CD4-positive, alpha-beta memory T cell (primary cell): ENCODE measurements at regions not wholly inside any gene's neighbourhood (a gene's known extent, or its start where the extent isn't known, plus 50 kb on each side); places are given as distances from the start of the nearest gene placed in this dataset.
A peak's percentile ranks its signal among the peaks of the same experiment; 100 is the strongest.

ENCODE experiments used
- CTCF ChIA-PET: fragments of 350-600 bp; sonication (Branson Sonifier 250); formaldehyde crosslinking; loops from one replicate; lab custom pipeline; 2021; ENCODE audit warnings: inconsistent platforms; ENCODE audit not compliant: partially characterized antibody; lab: Charles Lee
- POLR2A ChIA-PET: fragments of 350-600 bp; sonication (Branson Sonifier 250); formaldehyde crosslinking; loops from one replicate; lab custom pipeline; 2021; ENCODE audit not compliant: partially characterized antibody; lab: Charles Lee
- DNase-seq, 5 donors: peaks; one replicate each; pipeline versions ENCODE4 v3.0.0 to v3.0.0-alpha.2; 2020 to 2022; ENCODE audit warnings: mixed read lengths in 1 of 5
- H3K27ac ChIP-seq: one replicate; pipeline ENCODE4 v1.7.0; 2013; ENCODE audit warnings: low read depth, low read length
- H3K27me3 ChIP-seq: 2 replicates; pipeline ENCODE4 v1.7.0; 2013; ENCODE audit warnings: mild to moderate bottlenecking, low read length, moderate library complexity; ENCODE audit not compliant: insufficient read depth
- H3K36me3 ChIP-seq: 2 replicates; pipeline ENCODE4 v1.7.0; 2013; ENCODE audit warnings: mild to moderate bottlenecking, low read length, moderate library complexity; ENCODE audit not compliant: insufficient read depth
- H3K4me1 ChIP-seq: 2 replicates; pipeline ENCODE4 v1.7.0; 2013; ENCODE audit warnings: mild to moderate bottlenecking, low read length, moderate library complexity; ENCODE audit not compliant: insufficient read depth
- H3K4me3 ChIP-seq, 2 donors: one replicate each; pipeline ENCODE4 v1.7.0; 2013; ENCODE audit warnings: low read length in 2 of 2, mild to moderate bottlenecking in 1 of 2
- H3K9me3 ChIP-seq, 2 donors: one replicate each; pipeline ENCODE4 v1.7.0; 2013; ENCODE audit warnings: low read length in 2 of 2, control low read depth in 1 of 2; ENCODE audit not compliant: control insufficient read depth in 1 of 2
- H3K27ac Mint-ChIP-seq, 7 donors: one replicate each; pipeline ENCODE4 v1.8.0; 2020 to 2021; ENCODE audit warnings: mixed read lengths in 7 of 7, mild to moderate bottlenecking in 6 of 7, inconsistent platforms in 3 of 7, moderate library complexity in 3 of 7
- H3K27me3 Mint-ChIP-seq, 2 donors: one replicate each; pipeline ENCODE4 v1.8.0; 2020 to 2021; ENCODE audit warnings: mixed read lengths in 2 of 2
- H3K36me3 Mint-ChIP-seq, 2 donors: one replicate each; pipeline ENCODE4 v1.8.0; 2020 to 2021; ENCODE audit warnings: mixed read lengths in 2 of 2, inconsistent platforms in 1 of 2, mild to moderate bottlenecking in 1 of 2
- H3K4me1 Mint-ChIP-seq, 4 donors: one replicate each; pipeline ENCODE4 v1.8.0; 2020 to 2021; ENCODE audit warnings: mixed read lengths in 4 of 4, mild to moderate bottlenecking in 1 of 4
- H3K4me3 Mint-ChIP-seq, 8 donors: one replicate each; pipeline ENCODE4 v1.8.0; 2020 to 2021; ENCODE audit warnings: mixed read lengths in 8 of 8, mild to moderate bottlenecking in 7 of 8, moderate library complexity in 6 of 8, inconsistent platforms in 3 of 8
- H3K9me3 Mint-ChIP-seq, 8 donors: one replicate each; pipeline ENCODE4 v1.8.0; 2020 to 2021; ENCODE audit warnings: mixed read lengths in 8 of 8, mild to moderate bottlenecking in 5 of 8, inconsistent platforms in 3 of 8, moderate library complexity in 1 of 8
- intact Hi-C: fragments of 100-400 bp; cut with micrococcal nuclease; formaldehyde crosslinking; loops from one replicate; pipeline ENCODE4 v1.15.1; 2023

GRCh38 chr14:21874946-21875345 is 201.3 kb upstream of the OR4E1 start:
- Mint-ChIP-seq H3K27me3 (no peaks in the 10 kb centered on the region), H3K36me3 (no peaks in the 10 kb centered on the region), H3K4me3 (peak overlapping the region in 7 of 8 donors; percentile 68 to 81 (median 73)), H3K4me1 (peaks cover 15 to 49% (median 35%) of the 10 kb centered on the region in 4 donors), H3K27ac (peak overlapping the region; percentile 24 to 91 (median 88)), H3K9me3 (peaks cover 0 to 3% (median 0%) of the 10 kb centered on the region in 8 donors)
- POLR2A ChIA-PET = interaction anchor here (0.9 to 2.4 kb wide), 2 partner anchors 666 to 681 kb away, joined by 3 to 7 read pairs; no protein-coding TSS in a partner anchor
- no peaks in the 10 kb centered on the region for H3K27me3 ChIP-seq
- intact Hi-C loops = no loop called here
- no peaks in the 10 kb centered on the region for H3K36me3 ChIP-seq
- H3K4me1 ChIP-seq = peaks cover 48% of the 10 kb centered on the region
- peak in 2 of 5 donors; percentile 18 to 55 for DNase-seq
- H3K27ac ChIP-seq = peak overlapping the region; percentile 26
- CTCF ChIA-PET = interaction anchor here (1.3 kb wide), 1 partner anchor 38 kb away, joined by 3 read pairs; no protein-coding TSS in a partner anchor
- no peaks in the 10 kb centered on the region for H3K9me3 ChIP-seq
- H3K4me3 ChIP-seq = peak overlapping the region in 1 of 2 donors; percentile 11

- Mint-ChIP-seq H3K4me1 (peaks cover 15 to 50% (median 36%) of the 10 kb centered on the region in 4 donors), H3K36me3 (no peaks in the 10 kb centered on the region), H3K27me3 (no peaks in the 10 kb centered on the region), H3K27ac (peak overlapping the region; percentile 75 to 91 (median 88)), H3K9me3 (peaks cover 0 to 3% (median 0%) of the 10 kb centered on the region in 8 donors), H3K4me3 (peak overlapping the region; percentile 54 to 81 (median 72))
- POLR2A ChIA-PET = interaction anchor here (0.9 to 2.4 kb wide), 5 partner anchors 11 to 682 kb away, joined by 3 to 10 read pairs (median 7); no protein-coding TSS in a partner anchor
- Histone ChIP-seq H3K27ac (peak overlapping the region; percentile 18), H3K4me3 (peak overlapping the region in 1 of 2 donors; percentile 11), H3K36me3 (no peaks in the 10 kb centered on the region), H3K27me3 (no peaks in the 10 kb centered on the region), H3K4me1 (peaks cover 48% of the 10 kb centered on the region), H3K9me3 (no peaks in the 10 kb centered on the region)
- peak in 1 of 5 donors; percentile 37 for DNase-seq
- intact Hi-C loops = no loop called here
- CTCF ChIA-PET = interaction anchor here (1.3 to 1.6 kb wide), 2 partner anchors 40 to 696 kb away, joined by 4 to 7 read pairs; no protein-coding TSS in a partner anchor
Observed at GRCh38 chr14:21874167-21874566, 200.5 kb upstream of the OR4E1 start.

- DNase-seq = peak; percentile 64 to 82 (median 68)
- Histone ChIP-seq H3K4me3 (no peak overlapping the region), H3K27me3 (no peaks in the 10 kb centered on the region), H3K4me1 (peaks cover 31% of the 10 kb centered on the region), H3K27ac (no peak overlapping the region), H3K36me3 (no peaks in the 10 kb centered on the region), H3K9me3 (no peaks in the 10 kb centered on the region)
- Mint-ChIP-seq H3K36me3 (no peaks in the 10 kb centered on the region), H3K27ac (peak overlapping the region in 6 of 7 donors; percentile 53 to 83 (median 66)), H3K4me3 (peak overlapping the region; percentile 59 to 83 (median 74)), H3K27me3 (peaks cover 0 to 1% of the 10 kb centered on the region in 2 donors), H3K4me1 (peaks cover 9 to 45% (median 24%) of the 10 kb centered on the region in 4 donors), H3K9me3 (peaks cover 0 to 3% (median 0%) of the 10 kb centered on the region in 8 donors)
- ChIA-PET CTCF (interaction anchor here (0.7 to 2.0 kb wide), 17 partner anchors 9 to 701 kb away, joined by 3 to 19 read pairs (median 5); no protein-coding TSS in a partner anchor), POLR2A (interaction anchor here (0.7 to 2.2 kb wide), 11 partner anchors 16 to 701 kb away, joined by 3 to 7 read pairs (median 3); no protein-coding TSS in a partner anchor)
- intact Hi-C loops = loop anchor here (1.0 to 5.0 kb wide), 8 partner anchors 8 to 702 kb away; no protein-coding TSS in a partner anchor
Observed at GRCh38 chr14:21868442-21869046, 194.9 kb upstream of the OR4E1 start.

- POLR2A ChIA-PET = interaction anchor here (0.6 kb wide), 1 partner anchor 682 kb away, joined by 3 read pairs; no protein-coding TSS in a partner anchor
- Histone ChIP-seq H3K4me1 (peaks cover 21% of the 10 kb centered on the region), H3K27me3 (no peaks in the 10 kb centered on the region), H3K27ac (no peak overlapping the region), H3K36me3 (no peaks in the 10 kb centered on the region), H3K9me3 (no peaks in the 10 kb centered on the region), H3K4me3 (no peak overlapping the region)
- Mint-ChIP-seq H3K9me3 (peaks cover 0 to 3% (median 0%) of the 10 kb centered on the region in 8 donors), H3K4me1 (peaks cover 7 to 40% (median 18%) of the 10 kb centered on the region in 4 donors), H3K4me3 (peak overlapping the region in 1 of 8 donors; percentile 43), H3K27ac (peak overlapping the region in 2 of 7 donors; percentile 41 to 67), H3K27me3 (peaks cover 0 to 1% of the 10 kb centered on the region in 2 donors), H3K36me3 (no peaks in the 10 kb centered on the region)
- intact Hi-C loops = loop anchor here (5.0 kb wide), 1 partner anchor 635 kb away; no protein-coding TSS in a partner anchor
- DNase-seq = no peak
- CTCF ChIA-PET = interaction anchor here (1.0 kb wide), 1 partner anchor 18 kb away, joined by 3 read pairs; no protein-coding TSS in a partner anchor
Observed at GRCh38 chr14:21867541-21867940, 193.9 kb upstream of the OR4E1 start.

- Histone ChIP-seq H3K9me3 (no peaks in the 10 kb centered on the region), H3K4me1 (peaks cover 17% of the 10 kb centered on the region), H3K27me3 (no peaks in the 10 kb centered on the region), H3K4me3 (no peak overlapping the region), H3K27ac (no peak overlapping the region), H3K36me3 (no peaks in the 10 kb centered on the region)
- CTCF ChIA-PET = interaction anchor here (1.0 to 1.6 kb wide), 2 partner anchors 17 to 48 kb away, joined by 3 to 6 read pairs; no protein-coding TSS in a partner anchor
- DNase-seq = no peak
- H3K9me3 Mint-ChIP-seq = peaks cover 0 to 3% (median 0%) of the 10 kb centered on the region in 8 donors
- POLR2A ChIA-PET = interaction anchor here (1.2 kb wide), 2 partner anchors 13 to 689 kb away, joined by 3 read pairs; no protein-coding TSS in a partner anchor
- intact Hi-C loops = loop anchor here (5.0 kb wide), 1 partner anchor 636 kb away; no protein-coding TSS in a partner anchor
- H3K27ac Mint-ChIP-seq = peak overlapping the region in 3 of 7 donors; percentile 4 to 55 (median 42)
- peak overlapping the region in 1 of 8 donors; percentile 39 for H3K4me3 Mint-ChIP-seq
- no peaks in the 10 kb centered on the region for H3K36me3 Mint-ChIP-seq
- H3K27me3 Mint-ChIP-seq = peaks cover 0 to 1% of the 10 kb centered on the region in 2 donors
- H3K4me1 Mint-ChIP-seq = peaks cover 7 to 40% (median 17%) of the 10 kb centered on the region in 4 donors
Observed at GRCh38 chr14:21866479-21866878, 192.9 kb upstream of the OR4E1 start.

- Mint-ChIP-seq H3K9me3 (no peaks in the 10 kb centered on the region), H3K4me3 (peak overlapping the region in 7 of 8 donors; percentile 55 to 77 (median 65)), H3K4me1 (peaks cover 6 to 35% (median 12%) of the 10 kb centered on the region in 4 donors), H3K27ac (peak overlapping the region in 4 of 7 donors; percentile 18 to 84 (median 64)), H3K27me3 (peaks cover 2 to 3% of the 10 kb centered on the region in 2 donors), H3K36me3 (peaks cover 2 to 10% of the 10 kb centered on the region in 2 donors)
- H3K9me3 ChIP-seq = no peaks in the 10 kb centered on the region
- peaks cover 17% of the 10 kb centered on the region for H3K4me1 ChIP-seq
- peak overlapping the region; percentile 10 for H3K27ac ChIP-seq
- H3K36me3 ChIP-seq = no peaks in the 10 kb centered on the region
- ChIA-PET CTCF (interaction anchor here (1.5 to 6.2 kb wide), 4 partner anchors 10 to 695 kb away, joined by 3 to 41 read pairs (median 22); no protein-coding TSS in a partner anchor), POLR2A (interaction anchor here (0.9 to 8.1 kb wide), 7 partner anchors 10 to 692 kb away, joined by 3 to 62 read pairs (median 8); no protein-coding TSS in a partner anchor)
- no peak overlapping the region for H3K4me3 ChIP-seq
- H3K27me3 ChIP-seq = no peaks in the 10 kb centered on the region
- DNase-seq = no peak
- intact Hi-C loops = no loop called here
Observed at GRCh38 chr14:21863289-21863688, 189.7 kb upstream of the OR4E1 start.
